ENCODE measurements at regions not wholly inside any gene's neighbourhood (a gene's known extent, or its start where the extent isn't known, plus 50 kb on each side); places are given as distances from the start of the nearest gene placed in this dataset.
A peak's percentile ranks its signal among the peaks of the same experiment; 100 is the strongest.

- peak; percentile 52 to 68 (median 60); a peak in 5 of 6 replicates for TF ChIP-seq CTCF (IDR thresholded peaks at IDR 0.05 in 2 of 3, conservative IDR thresholded peaks at IDR 0.05 in 1 of 3; ENCODE audit: insufficient read depth in 2 of 3, low read depth in 1 of 3, low read length in 3 of 3)
- no peak for TF ChIP-seq HDAC2 (IDR thresholded peaks at IDR 0.05)
- no peak for TF ChIP-seq CBX1 (IDR thresholded peaks at IDR 0.05; ENCODE audit: low read depth)
- 0 out of 2 replicates have a peak, but pooled peaks have one; percentile 26 for TF ChIP-seq OTX1 (CRISPR knock-in tag; IDR thresholded peaks at IDR 0.05)
- no peak for TF ChIP-seq TAF1 (IDR thresholded peaks at IDR 0.05; ENCODE audit: control insufficient read depth, extremely low read depth, insufficient read depth, low read length, severe bottlenecking)
- no peak for TF ChIP-seq SIRT6 (IDR thresholded peaks at IDR 0.05; ENCODE audit: low read depth, low read length)
- no peak for TF ChIP-seq EZH2 (IDR thresholded peaks at IDR 0.05; ENCODE audit: borderline replicate concordance, low read depth, low read length)
Observed at GRCh38 chr2:7427293-7428060, 510.3 kb downstream of the RNF144A start.

All from K562 (cell line).